NCI-H446 treated with DMSO at 0.1 percent for 48 hours (cell line): ENCODE measurements at regions not wholly inside any gene's neighbourhood (a gene's known extent, or its start where the extent isn't known, plus 50 kb on each side); places are given as distances from the start of the nearest gene placed in this dataset.

Experiments
- DNase-seq: peaks from one replicate; lab custom pipeline; 2025; lab: John Stamatoyannopoulos, UW

DNA sequence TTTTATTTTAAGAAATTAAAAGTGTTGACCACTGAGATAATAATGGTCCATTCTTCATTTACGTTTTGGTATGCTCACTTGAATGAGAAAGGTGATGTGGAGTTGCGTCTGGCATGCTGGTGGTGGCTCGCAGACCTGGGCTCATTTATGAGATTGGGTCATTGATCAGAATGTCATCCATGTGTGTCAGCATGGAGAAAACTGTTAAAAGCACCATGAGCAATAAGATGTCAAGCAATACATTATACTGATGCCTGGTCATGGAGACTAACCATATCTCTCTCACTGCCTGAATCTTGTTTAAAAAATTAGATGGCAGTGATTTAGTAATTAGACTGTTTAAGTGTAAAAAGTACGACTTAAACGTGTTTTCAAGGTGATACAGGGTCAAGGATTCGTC lies 503.4 kb upstream of the SEMA6D start:
- no peak for DNase-seq

DNA sequence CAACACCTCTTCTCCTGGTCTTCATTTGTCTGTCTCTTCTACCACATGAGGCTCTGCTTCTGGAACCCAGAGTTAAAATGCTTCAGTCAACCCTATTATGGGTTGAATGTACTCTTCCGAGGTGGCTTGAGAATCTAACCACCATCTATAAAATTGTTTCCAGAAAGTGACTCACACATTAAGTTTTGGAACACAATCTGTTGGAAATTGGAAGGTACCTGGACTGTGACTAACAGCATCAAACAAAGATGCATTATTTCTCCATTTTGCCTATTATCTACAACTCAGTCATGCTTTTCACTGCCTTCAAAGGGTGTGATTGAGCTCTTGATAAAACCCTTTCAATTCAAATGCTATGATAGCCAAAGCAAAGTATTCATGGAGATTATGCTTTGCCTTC lies 499.0 kb upstream of the SEMA6D start:
- DNase-seq = no peak

DNA sequence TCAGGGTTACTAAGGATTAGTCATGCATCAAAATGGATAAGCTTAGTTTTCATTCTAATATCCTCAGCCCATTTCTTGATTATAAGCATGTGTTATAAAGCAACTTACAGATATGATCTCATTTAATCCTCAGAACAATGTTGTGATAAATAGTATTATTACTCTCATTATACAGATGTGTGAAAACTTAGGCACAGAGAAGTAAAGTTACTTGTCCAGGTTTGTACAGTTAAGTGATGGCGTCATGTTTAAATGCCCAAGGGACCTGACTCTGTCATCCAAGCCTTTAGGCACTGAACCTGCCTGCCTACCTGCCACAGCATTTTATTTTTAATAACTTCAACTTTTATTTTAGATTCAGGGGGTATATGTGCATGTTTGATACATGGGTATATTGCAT lies 472.9 kb upstream of the SEMA6D start:
- no peak for DNase-seq

DNA sequence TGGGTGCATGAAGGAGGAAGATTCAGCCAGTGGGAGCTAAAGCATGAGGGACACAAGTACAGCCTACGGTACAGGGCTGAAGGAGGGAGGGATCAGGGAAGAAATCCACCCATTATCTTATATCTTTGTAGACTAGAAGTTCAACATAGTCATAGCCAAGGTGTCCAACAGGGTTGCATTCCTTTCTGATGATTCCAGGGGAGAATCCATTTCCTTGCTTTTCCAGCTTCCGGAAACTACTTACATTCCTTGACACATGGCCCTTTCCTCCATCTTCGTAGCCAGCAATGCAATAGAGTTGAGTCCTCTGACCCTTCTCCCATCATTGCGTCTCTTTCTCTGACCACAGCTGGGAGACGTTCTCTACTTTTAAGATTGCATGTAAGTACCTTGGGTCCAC lies 471.0 kb upstream of the SEMA6D start:
- DNase-seq = no peak

DNA sequence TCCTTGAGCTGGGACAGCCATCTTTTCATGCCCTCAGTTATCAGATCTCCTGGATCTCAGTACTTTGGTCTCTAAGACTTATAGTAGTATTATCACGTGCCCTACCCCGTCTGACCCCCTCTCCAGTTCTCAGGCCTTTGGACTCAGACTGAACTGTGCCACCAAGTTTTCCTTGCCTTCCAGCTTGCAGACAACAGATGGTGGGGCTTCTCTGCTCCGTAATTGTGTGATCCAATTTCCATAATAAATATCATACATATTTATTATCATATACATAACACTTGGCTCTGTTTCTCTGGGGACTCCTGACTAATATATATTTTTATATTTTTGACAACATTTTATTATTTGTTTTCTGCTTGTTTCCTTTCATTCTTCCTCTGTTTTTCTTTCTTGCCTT lies 458.8 kb upstream of the SEMA6D start:
- DNase-seq = no peak

DNA sequence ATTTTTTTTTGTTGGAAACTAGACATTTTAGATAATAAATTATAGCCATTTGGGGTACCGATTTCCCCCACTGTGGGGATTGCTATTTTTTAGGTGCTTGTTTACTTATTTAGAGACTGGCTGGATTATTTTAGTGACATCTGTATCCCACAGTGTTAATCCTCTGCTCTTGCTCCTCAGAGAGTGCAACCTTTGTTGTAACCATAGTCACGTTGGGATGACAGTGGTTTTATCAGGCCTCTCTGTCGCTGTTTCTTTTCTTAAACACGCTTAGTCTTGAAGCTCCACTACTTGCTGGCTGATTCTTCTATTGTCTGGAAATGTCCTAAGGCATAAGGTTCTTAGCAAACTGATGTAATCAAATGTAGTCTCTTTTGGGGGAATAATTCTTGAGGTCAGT lies 451.6 kb upstream of the SEMA6D start:
- no peak for DNase-seq

DNA sequence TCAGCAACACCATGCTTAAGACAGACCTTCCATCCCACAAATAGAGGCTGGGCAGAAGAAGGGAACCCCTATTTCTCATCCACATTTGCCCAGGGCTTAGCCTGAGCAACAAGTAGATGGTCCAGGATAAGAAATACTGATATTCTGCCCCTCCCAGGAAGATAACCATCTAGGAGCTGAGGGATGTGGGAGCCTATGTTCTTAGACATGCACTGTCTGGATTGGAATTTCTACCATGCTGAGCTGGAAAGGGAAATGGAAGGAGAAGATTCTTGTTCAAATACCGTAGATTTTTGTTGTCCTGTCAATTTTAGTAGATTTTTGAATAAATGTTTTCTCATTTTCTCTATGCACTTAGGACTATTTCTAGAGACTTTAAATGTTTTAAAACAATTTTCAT lies 450.7 kb upstream of the SEMA6D start:
- no peak for DNase-seq

DNA sequence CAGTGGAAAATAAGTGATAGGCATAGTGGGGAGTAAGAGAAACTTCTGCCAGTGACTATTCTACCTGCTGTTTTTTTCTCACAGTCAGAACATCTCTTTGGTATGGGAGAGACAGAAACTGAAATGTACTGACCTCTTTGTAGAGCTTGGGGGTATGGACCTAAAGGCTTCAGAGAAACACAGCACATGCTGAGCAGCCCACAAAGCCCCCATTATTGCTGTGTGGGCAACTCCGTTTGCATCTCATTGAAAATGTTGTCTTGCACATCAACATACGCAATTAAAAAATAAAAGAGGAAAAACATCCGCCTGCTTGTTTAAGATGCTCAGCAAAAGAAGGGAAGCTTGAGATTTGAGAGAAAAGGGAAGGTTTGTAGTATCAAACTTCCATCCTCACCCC lies 443.4 kb upstream of the SEMA6D start:
- no peak for DNase-seq

DNA sequence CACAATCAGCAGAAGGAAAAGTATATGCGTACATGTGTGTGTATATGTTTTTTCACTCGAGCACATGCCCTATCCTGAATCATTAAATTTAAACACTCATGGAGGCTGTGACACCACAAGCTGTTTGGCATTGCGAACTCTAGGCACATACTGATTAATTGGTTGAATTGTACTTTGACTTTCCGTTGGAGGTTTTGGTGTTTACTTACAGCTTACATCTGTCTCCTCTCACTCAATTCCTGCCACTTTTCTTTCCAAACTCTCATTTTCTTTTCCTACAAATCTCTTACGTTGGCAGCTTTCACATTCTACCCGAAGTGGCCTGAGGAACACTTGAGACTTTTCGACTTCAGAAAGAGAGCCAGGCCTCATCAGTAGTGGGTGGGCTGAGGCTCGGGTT lies 434.1 kb upstream of the SEMA6D start:
- no peak for DNase-seq

DNA sequence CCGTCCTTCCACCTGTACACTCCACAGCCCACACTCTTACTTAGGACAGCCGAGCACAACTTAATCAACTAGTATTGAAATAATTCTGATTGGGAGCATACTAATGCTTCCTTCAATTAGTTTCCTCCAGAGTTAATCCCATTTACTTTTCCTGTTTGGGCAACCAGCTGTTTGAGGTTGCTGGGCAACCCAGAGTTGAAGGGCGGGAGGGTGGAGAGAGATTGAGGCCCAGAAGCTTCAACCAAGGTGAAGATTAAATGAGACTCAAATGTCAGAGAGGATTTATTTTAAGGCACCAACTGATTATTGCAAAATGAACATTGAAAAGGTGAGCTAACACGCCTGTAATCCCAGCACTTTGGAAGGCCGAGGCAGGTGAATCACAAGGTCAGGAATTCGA lies 428.5 kb upstream of the SEMA6D start:
- no peak for DNase-seq

DNA sequence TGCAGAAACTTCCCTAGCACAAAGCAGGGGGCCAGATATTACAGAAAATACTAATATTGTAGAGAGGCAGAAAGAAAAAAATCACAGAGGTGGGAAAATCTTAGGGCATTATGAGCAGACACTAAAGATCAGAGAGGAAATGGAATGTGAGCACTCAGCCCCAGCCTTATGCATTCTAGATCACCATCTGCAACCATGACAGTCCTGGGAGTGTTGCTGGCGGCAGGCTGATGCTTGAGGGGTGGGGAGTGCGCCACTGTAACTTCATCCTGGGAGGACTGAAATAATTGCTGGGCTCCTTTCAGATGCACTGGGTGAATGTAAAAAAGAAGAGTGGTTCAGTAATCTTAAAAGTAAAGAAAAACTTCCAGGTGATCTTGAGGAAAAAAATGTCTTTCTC lies 427.6 kb upstream of the SEMA6D start:
- DNase-seq = no peak

DNA sequence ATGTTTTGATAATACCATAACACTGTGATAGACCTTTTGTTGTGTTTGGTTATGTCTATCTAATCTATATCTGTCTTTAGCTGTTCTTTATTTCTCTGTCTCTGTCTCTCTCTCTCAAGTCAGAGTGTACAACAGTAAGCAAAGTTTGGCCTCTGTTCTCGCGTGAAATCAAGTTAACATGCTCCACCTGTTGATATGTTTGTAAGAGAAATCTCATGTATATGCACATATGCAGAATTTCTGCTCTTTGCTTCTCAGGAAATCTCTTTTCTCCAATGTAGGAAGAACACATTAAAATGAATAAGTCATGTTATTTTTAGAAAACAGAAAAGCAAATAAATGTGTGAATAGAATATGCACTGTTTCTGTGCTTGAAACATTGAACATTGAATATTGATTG lies 425.5 kb upstream of the SEMA6D start:
- DNase-seq = no peak

DNA sequence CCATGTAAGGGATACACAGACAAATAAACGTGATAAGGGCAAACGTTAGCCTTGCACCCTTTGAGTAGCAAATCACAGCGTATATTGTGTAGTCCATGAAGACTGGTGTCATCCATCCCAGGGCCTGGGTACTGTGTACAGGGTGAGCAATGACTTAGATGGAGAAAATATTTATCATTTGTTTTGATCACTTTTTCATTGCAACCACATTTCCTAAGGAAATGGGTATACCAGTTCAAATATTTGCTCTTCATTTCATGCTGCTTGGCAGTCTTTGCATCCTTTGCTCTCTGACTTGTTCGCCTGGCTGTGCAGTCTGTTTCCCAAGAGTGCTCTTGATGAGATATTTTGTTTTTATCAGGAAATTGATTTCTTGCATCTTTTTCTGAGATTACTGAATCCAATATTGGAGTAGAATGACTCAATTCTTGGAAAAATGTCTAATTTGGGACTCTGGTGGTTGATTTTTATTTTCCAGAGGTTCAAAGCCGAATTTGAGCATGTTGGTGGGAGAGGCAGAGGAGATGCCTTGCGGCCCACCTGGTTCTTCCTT lies 424.6 kb upstream of the SEMA6D start:
- no peak for DNase-seq

DNA sequence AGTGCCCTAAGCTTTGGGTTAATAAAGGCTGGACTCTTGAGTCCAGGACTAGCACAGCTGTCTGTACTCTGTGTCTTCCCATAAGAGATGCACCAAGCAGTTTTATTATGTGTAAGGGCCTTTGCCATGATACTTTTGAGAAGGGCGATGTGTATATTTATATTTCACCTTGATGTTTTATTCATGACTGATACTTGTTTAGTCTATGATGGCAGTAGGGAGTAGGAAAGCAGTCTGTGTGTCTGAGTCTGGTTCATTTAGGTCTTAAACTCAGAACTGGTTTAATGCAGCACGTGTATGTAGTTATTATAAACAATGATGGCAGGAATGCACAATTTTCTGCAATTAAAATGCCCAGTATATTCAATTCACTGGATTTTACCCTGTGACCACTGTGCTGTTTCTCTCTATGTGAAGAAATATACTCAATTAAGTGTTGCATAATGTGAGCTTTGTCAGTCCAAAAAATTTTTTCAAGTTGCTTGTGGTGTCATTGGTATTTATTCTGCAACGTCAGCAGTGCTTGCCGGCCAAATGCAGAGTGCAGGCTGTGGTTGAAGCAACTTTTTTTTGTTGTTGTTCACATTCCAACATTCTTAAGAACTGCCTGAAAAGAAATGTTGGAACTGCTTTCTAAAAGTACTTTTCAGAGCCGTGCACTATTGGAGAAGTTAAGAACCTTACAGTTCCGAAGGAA lies 423.7 kb upstream of the SEMA6D start:
- no peak for DNase-seq

DNA sequence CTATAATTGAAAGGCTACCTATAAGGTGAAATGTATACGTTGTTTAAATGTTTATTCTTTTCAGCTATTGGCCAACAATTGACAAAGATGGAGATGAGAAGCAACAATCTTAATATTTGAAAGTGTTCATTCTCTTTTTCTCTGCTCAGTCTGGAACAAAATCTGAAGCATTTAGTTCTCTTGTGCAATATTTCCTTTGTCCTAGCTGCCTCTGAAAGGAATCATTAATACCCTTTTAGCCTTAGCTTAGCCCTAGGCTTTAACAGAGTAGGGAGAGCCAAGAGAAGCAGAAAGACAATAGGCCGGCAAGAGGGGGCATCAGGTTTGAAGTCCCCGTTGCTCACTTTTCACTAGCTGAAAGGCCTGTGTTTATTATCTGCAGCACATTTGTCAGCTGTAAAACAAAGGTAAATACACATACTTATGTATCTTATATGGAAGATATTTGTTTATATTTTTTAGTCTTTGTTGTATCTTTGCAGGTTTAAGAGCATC lies 422.5 kb upstream of the SEMA6D start:
- DNase-seq = no peak

DNA sequence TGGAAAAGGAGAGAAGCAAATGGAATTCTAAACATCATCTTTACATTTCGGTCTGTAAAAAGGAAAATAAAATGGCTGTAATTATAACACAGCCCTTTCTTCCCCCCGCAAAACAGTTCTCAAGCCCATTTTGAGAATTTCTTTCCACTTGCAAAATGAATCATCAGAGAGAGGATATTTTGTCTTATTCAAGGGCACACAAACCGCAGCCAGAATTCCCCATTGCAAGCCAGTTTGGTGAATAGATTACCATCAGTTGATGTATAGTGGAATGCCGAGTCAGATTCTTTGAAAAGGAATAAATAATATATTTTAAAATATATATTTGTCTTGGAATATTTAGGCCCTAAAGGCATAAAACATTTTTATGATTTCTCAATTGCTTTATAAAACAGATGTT lies 420.4 kb upstream of the SEMA6D start:
- DNase-seq = no peak

DNA sequence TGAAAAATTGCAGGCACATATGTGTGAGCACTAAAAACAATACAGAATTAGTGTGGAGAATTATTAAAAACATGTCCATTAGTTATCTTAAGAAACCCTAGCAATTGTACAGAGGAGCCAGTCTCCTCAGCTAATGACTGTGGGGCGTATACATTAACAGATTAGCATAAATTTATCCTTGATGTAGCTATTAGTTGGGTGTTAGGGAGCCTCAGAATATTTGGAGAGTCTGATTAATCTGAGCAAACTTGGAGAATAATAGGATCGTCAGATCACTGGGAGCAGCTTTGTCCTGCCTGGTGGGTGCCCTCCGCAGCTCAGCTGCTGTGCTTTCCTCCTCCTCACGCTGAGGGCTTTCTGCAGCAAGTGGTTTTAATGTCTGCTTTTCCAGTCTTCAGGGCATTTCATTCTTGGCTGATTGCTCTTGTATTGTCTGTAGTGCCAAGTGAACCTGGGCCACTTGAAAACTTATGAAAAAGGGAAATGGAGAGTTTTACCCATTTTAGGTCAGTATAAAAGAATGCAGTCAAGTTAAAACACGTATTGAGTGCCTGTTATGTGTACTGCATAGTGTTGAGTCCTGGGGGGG lies 417.4 kb upstream of the SEMA6D start:
- no peak for DNase-seq

DNA sequence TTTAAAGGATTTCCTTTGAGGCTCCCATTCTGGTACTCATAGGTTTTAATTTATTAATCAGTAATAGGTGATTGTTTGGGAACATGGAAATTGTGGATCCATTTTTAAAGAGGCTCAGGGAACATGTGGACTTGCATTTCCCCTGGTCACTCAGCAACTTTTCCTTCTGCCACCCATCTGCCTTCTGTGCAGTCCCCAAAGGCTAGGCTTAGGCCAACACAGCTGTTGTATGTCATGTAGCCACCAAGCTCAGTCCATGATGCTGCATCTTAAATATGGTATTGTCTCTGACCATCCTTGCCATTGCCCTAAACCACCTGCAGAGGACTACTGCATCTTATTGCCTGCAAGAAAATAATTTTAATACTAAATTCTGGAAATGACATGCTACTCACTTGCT lies 416.7 kb upstream of the SEMA6D start:
- no peak for DNase-seq

DNA sequence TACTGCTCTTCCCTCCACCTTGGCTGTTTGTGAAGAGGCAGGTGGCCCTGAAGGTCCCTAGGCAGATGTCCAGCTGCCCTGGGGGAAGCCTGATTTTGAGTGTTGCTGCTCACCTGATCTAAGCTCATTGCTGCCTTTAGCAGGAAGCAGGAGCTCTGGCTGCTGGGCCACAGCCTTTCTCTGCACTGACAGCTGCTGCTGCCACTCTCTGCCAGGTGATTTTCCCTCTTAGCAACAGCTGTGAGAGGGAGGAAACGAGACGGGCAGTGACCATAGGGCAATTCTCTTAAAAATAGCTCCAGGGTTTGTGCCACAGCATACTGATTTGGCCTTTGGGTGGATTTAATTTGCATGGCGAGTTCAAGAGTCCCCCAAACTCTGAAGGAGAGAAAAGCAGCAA lies 415.8 kb upstream of the SEMA6D start:
- no peak for DNase-seq

DNA sequence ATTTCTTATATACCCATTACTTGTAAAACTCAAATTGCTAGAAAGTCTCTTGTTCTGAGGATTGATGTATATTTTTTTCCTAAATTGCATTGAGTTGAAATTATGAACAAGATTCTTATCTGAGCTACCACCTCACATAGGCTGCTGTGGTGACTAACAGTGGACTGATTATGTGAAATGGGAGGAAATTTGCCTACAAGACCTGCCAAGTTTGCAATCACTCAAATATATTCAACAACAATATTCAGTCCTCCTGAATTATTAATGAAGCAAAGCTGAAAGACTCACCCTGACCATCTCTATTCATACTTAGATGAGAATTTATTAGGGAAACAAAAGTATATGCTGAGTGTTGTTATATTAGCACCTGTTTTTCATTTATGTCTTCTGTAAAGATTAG lies 412.6 kb upstream of the SEMA6D start:
- DNase-seq = peak; percentile 55

DNA sequence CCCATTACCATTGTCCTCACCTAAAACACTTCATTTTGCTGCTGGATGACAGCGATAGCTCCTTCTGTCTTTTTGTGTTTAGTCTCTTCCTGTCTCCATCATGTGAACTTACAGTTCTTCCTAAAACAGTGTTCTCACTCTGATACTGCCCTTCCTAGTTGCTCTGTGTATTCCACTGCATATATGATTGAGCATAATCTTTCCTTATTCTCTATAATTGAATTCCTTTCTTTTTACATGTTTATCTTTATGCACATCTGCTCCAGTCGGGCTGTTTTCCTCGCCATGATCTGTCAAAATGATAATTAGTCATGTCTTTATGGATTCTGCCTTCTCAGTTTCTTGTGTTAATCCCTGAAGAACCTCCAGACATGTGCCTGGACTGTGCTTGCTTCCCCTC lies 405.1 kb upstream of the SEMA6D start:
- no peak for DNase-seq

DNA sequence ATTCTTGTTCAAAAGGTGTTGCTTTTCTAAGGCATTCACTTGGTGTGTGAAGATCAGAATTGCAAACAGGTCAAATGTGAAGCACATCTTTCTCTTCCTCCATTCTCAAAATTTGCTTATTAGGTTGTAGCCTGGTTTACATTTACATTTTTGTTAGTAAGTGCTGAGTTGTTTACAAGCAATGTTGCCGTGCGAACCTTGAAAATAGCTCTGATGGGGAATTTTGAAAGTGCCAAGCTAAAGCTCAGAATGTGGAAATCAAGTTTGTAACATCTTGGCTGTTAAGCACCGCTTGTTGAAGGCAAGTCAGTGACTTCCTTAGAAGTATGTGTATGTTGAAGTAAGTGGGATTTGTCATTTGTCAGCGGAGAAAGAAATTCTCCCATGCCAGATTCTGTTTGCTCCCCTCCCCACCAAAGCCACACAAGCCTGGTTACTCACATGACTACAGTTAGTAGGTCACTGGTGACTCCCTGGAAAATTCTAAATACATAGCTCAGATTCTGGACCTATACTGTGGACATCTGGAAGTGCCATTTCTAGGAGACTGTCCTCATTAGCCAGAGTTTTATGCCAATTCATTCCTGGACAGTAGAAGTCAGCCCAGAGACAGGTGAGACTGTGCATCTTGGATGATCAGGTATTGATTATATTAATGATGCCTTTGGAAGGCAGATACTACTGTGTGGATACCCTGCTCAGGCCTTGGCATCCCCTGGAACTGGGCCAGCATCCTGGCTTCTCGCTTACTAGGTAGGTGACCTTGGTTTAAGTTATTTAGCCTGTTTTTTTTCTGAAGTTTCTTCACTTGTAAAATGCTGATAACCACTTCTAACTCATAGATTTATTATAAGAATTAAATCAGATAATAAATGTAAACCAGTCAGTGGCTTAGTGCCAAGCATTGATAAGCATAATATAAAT lies 390.6 kb upstream of the SEMA6D start:
- DNase-seq = no peak
